C1 segment of cervical spinal cord (tissue), 14 donors: ENCODE measurements at regions not wholly inside any gene's neighbourhood (a gene's known extent, or its start where the extent isn't known, plus 50 kb on each side); places are given as distances from the start of the nearest gene placed in this dataset.
A peak's percentile ranks its signal among the peaks of the same experiment; 100 is the strongest.
"Not testable (repeated sequence)": the region's sequence is repeated elsewhere in the genome, so short reads cannot be mapped to it uniquely, and the experiment has no call there.

Experiments used
- DNase-seq, 14 donors: peaks; one replicate each; lab custom pipeline; 2025; lab: John Stamatoyannopoulos, UW

DNA sequence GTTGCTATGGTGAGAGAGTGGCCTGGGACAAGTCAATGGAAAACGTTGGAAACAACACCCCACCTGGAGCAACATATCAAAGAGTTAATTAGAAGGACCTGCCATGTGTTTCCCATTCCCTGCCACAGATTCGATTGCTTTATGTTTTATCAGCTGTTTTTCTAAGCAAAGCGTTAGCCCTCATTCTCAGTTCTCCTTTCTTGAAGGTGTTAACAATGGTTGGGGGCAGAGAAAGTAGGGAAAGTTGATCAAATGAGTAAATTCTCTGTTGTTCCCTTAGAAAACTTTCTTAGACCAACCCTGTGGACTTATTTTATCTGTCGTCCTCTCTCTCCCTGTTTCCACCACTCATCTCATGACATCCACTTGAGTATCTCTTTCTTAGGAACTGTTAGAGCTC, 102.5 kb downstream of the ADAMTS15 start:
- DNase-seq, result no peak

DNA sequence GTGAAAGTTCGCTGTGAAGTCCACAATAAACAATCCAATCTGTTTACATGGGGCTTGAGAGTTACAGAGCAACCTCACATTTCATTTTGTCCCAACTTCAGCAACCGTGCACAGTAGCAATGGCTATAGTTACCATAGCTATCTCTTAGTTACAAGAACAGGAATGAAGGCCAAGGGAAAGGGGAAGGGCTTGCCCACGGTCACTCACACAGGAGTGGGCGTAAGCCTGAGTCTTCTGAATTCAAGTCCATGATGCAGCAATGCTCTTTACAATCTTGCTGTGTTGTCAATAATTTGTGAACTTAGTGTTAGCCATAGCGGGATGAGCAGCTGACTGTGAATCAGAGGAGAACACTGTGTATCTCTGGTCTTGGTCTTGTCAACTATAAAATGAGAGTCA, 102.9 kb downstream of the ADAMTS15 start:
- no peak for DNase-seq

DNA sequence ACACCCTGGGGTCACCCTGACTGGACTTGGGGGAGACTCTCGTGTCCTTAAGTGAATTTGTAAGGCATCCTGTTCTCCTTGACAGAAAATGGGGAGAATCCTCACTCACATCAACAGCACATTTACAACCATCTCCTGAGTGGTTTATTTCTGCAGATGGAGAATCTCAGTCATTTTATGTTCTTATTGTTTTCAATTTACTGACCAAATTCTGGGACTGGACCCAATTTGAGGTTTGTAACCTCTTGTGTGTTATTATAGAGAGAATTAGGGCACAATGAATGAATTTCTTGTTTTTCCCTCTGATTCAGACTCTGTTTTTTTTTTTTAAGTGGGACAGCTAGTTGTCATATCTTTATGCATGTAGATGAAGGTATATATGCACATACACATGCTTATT, 104.9 kb downstream of the ADAMTS15 start:
- DNase-seq, result no peak

DNA sequence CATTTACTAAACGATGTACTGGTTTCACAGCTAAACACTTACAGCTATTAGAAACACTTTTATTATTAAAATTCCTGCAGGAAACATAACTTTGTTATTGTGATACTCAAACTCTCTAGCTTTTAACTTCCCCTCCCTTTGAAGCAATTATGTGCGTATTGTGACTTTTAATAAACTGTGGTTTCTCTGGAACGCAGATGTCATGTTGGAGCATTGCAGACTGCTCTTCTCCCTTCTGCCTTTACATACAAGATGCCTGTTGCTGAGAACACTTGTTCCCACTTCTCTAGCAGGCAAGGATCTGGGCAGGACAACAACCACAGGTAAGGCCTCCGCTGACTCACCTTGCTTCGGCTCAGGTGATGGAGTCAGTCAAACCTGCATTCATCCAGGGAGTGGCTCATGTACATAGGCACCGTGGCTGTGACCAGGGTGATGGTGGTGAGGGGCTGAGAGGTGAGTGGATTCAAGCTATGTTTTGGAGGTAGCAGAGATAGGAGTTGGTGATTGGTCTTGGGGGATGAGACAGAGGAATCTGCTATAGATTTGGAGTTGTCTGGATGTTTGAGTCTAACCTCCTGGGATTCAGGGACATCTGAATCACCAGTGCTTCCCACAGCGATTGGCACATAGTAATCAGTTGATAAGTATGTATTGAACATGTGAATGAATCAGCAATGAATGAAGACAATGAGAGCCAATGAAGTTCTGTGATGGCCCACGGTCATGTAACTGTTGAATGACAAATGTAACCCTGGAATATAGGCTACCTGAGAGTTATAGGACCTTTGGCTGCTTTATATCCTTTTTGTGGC, 106.0 kb downstream of the ADAMTS15 start:
- no peak for DNase-seq

DNA sequence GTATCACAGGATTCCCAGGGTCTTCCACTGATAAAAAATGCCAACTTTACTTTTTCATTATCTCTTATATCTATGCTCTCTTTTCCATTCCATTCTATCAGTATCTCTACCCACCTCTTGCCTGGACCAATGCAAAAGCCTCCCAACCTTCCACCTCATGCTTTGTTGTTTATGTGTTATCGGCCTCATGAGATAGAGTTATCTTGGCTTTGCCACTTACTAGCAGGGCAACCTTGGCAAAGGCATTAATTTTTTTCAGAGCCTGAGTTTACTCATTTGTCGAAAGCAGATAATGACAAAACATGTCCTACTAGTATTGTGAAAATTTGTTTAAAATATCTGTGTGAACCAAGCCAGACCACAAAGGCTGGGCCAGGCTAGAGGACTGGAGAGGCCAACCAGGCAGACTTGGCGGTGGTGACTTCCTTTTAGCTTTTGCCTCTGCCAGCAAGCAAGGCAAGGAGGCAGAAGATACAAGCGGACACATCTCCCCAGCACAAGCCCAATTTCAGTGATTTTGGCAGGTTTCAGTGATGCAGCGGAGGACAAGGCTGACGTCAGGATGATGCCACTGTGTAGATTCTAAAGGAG, 106.9 kb downstream of the ADAMTS15 start:
- no peak for DNase-seq

DNA sequence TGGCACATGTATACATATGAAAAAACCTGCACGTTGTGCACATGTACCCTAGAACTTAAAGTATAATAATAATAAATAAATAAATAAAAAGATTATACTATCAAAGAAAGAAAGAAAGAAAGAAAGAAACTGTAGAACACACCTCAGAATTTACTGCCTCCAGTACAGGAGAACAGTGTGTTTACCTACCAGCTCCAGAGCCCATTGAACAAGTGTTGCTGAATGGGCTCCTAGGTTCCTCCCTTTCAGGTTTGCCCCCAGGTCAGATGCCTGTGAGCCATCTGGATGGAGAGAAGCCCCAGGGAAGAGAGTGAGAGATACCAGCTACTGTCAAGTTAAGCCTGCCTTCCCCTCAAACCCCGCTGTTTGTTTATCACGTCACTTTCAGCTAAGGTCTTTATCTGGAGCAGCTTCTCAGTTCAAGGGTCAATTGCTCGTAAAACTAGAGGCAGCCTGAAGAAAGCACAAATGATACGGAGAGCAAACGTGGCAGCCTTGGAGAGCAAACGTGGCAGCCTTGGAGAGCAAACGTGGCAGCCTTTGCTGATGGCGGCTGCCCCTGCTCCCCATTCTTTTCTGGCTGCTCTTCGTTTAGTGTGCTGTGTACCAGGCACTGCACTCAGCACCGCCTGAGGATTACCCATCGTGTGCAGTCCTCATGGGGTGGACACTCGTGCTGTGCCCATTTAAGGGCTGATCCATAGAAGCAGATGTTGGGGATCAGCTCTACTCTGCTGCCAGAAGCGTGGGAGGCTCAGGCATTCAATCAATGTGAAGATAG, 111.7 kb downstream of the ADAMTS15 start:
- DNase-seq, result no peak

DNA sequence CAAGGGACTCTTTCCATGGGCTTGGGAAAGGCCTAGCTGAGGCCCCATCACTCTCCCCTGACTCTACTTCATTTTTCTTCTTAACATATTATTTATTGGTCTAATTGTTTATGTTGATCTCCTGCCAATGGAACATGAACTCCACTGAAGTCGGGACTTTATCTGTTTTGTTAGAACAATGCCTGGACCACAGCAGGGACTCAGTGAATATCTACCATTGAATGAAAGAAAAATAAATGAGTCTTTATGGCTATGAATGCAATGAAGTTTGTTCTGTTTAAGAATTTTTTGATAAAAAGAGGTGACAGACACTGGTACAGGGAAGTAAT, 112.3 kb downstream of the ADAMTS15 start:
- no peak for DNase-seq

DNA sequence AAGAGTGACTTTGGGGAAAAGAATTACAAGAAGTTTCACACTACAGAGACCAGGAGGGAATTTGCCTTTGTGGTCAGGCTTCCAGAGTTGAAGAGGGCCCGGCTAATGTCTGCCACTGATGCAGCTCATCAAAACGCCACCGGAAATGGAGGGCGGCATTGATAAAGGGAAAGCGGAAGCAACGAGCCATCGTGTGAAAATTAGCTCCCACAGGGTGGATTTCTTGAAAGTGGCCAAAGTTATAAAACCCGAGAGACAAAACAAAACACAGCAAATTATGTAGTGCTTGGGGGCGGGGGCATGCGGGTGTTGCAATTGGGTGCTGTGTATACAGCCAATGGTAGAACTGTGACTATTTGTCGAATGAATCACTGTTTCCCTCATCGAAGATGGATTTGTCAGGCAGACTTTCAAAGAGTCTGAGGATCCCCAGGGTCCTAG, 113.0 kb downstream of the ADAMTS15 start:
- no peak for DNase-seq

DNA sequence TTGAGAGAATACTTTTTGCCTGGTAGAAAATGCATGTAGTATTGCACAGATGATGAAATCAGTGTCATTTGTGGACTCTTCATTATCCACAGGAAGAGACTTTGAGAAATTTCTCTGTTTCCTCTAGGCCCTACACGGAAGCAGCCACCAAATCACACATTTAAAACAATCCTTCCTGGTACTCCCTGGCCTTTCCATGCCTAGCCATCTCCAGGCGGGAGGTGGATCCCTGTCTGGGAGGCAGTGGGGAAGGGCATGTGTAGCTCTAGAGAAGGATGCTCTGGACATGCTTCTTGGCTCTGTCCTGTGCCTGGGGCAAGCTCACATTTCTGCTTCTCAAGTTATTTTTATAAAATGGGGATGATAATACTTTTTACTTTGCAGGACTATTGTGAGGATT, 114.1 kb downstream of the ADAMTS15 start:
- DNase-seq, result no peak

DNA sequence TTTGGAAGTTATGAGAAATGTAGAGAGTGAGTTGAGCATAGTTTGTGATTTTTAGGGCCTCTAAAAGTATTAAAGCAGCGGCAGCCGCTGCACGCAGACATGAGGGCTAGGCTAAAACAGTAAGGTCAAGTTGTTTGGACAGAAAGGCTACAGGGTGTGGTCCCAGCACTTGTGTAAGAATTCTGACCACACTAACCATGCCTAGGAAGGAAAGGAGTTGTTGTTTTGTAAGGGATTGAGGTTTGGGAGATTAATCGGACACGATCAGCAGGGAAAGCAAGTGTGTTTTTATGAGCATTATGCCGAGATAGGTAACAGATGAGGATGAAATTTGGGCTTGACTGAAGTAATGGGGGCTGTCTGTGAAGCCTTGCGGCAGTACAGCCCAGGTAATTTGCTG, 117.9 kb downstream of the ADAMTS15 start:
- not testable (repeated sequence) for DNase-seq

DNA sequence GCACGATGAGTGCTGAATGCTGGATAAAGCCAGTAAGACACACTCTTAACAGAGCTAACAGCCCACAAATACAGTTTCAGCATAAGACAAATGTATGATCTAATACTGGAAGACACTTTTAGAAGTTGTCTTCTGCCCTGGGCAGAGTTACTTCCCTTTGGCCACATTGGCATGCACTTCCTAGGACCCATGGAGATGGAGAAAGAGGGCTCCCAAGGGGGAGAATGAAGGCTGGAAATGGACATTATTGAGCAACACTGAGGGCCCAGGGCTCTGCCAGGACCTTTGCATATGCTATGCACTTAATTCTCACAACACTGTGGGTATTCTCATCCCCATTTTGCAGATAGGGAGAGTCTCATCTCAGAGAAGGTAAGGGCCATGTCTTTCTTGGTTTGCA, 123.1 kb downstream of the ADAMTS15 start:
- DNase-seq, result no peak

DNA sequence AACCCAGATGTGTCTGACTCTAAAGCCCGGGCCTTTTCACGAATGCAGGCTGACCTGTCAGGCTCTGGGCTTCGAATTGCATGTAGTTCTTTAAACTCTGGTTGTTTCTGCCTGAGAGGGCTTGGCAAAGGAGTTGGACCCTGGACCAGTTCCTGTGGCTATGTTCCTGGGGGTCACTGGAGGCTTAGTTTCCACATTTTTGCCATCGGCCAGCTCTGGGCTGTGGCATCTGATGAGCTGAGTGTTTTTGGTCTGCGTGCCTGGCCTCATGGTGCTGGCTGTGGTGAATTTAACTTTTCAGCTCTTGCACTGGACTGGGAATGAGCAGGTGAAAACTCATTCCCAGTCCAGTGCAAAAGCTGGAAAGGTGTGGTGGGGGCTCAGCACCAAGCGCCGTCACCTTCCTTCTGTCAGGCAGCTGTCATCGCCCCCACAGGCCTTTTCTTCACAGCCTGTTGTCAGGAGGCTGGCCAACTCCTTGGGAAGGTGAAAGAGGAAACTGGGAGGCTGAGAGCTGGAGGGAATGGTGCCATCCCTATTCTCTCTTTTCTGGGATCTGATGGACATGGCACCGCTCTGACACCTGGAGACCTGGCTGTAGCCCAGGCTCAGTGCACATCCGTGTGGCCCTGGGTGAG, 123.6 kb downstream of the ADAMTS15 start:
- no peak for DNase-seq

DNA sequence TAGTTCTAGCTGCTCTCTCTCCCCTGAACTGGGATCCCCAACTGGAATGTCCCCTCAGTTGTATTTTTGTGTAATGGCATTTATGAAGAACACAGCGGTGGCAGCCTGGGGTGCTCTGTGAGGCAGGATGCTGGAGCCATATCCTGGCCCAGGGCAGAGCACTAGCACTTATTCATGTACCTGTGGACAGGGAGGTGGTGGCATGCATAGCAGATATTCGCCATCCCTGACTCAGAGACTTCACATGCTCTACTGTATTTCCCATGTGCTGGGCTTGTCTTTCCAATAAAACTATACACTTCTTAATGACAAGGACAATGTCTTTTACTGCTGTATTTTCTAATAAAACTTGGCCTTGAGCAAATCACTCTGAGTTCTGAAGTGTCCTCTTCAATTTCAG, 125.3 kb downstream of the ADAMTS15 start:
- no peak for DNase-seq

DNA sequence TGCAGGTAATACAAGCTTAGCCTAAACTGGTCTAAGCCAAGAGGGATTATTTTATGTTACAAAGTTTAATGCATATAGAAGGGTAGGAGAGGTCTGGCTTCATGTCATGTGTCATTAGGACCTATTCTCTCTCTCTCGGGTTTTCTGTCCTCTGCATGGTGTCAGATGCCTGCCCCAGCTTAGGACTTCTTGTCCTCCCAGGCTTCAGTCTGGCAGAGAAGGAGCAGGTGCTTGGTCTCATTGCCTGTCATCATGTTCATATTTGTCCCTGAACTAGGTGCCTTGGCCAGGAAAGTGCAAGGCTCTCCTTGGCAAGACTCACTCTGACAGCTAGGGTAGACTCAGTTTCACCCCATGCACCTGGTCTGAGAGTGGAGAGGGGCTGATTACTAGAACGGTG, 126.3 kb downstream of the ADAMTS15 start:
- no peak for DNase-seq

DNA sequence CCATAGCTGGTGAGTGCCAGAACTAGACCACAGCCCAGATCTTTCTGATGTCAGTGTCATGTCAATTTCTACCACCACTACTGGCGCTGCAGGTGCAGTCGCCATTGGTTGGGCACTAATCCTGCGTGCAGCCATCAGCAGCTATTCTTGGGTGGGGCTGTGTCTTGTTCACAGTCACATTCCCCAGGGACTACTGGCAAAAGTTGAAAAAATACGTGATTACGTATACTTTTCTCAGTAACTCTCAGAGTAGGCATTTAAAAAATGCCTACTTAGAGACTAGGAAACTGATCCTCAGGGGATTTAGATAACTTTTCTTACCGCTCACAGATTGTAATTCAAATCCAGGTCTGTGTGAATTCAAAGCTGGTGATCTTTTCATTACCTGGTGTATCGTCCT, 127.7 kb downstream of the ADAMTS15 start:
- DNase-seq, result no peak

DNA sequence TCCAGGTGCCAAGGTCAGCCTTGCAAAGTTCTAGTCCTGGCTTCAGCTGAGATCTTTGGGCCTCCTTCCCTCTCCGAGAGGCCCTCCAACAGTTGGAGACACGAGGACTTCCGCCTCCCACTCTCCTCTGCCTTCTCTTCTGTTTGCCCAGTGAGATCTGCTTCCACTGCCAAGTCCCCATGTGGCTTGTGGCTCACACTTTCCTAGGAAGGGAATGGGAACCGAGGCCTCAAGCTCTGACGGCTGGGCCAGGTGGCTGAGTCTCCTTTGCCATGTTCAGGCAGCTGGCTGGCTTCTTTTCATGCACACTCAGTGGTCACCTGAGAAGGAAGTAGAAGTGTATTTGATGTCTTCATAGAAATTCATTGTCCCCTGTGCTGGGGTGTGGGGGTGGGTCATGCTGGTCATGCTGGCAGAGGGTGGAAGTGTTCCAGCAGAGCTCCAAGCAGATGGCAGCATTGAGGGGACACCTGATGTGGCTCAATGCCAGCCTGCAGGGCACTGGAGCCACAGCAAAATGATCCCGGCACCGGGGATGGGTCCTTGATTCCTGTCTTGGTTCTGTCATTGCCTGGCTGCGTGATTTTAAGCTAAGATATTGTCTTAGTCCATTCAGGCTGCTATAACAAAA, 130.4 kb downstream of the ADAMTS15 start:
- no peak for DNase-seq

DNA sequence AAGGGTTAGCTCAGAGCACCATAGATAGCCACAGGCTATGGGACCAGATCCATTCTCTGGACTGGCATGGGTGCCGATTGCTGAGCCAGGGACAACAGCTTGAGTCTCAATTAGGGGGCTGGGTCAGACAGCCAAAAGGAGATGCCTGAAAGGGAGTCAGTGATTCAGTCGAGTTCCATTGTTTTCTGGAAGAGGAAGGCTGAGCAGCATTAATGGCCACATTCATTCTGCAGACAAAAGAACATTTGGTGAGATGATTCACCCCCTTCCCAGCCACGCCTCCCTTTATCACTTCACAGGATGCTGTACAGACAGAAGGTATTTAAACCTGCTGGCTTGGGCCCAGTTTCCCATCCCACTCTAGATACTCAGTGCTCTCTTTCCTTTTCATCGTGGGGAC, 131.9 kb downstream of the ADAMTS15 start:
- DNase-seq, result peak in 10 of 14 donors; percentile 22 to 73 (median 44)

DNA sequence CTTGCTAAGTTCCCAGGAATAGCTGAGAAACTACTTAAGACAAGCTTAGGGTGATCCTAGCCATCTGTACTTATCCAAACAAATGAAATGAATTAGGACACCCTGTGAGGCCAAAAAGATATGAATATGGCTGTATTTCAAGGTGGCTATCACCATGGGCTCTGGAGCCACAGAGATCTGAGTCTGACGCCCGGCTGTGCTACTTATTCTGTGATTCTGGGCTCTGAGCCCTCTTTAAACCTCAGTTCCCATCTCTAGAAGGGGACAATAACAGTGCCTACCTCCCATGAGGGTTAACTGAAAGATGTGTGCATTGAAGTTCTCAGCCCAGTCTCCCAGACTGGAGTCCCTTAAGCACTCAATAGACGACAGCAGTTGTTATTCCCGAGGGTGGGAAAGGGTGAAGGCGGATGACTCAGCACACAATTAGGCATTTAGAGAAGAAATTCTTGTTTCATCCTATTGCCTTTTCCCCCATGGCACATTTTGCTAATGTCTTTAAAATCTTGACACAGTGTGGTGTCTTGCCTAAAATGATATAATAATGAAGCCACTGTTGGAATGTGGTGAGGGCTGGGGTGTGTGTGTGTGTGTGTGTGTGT, 132.5 kb downstream of the ADAMTS15 start:
- DNase-seq, result no peak

DNA sequence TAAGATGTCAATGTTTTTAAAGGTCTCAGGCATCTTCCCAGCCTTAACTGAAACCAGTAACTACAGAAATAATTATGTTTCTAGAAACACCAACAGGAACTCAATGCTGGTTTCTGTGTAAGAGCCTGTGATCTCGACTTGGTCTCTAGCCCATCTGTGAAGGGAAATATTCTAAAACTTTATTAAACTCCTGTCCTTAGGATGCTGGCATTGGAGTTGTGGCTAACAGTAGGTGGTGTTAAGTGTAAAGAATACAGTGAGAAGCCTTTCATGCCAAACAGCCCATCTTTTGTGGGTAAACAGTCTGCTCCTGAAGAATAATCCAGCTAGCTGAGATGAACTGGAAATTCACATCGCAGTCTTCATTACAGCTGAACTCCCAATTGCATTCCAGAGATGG, 133.2 kb downstream of the ADAMTS15 start:
- DNase-seq, result no peak

DNA sequence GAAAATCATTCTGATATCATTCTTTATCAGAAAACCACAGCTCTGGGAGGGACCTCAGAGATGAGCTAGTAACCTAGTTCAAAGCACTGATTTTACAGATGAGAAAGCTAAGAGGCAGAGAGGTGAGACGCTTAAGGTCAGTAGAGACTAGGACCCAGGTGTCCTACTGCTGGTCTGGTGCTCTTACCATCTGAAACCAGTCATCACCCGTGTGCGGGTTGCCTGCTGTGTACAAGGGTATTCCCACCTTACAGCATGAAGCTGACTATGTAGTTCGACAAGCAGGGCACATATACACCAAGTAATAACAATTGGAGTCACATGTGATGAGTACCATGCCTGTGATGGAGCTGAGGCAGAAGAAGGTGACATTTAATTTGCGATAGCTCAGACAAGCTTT, 133.7 kb downstream of the ADAMTS15 start:
- no peak for DNase-seq

DNA sequence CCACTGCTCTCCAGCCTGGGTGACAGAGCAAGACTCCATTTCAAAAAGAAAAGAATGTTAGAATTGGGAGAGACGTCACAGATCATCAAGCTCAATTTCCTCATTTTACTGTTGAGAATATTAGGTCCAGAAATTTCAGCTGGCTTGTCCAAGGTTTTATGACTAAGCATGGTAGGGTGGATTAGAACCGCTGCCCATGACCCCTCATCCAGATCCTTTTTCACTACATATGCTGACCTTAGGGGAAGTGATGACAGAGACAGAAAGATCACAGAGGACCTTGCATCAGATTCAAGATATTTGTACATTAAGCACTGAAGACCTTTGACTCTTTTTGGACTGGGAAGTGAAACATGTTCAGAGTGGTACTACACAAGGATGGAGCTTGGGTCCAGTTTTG, 134.5 kb downstream of the ADAMTS15 start:
- no peak for DNase-seq
